Fibroblast of skin of right quadriceps (primary cell): ENCODE measurements at regions not wholly inside any gene's neighbourhood (a gene's known extent, or its start where the extent isn't known, plus 50 kb on each side); places are given as distances from the start of the nearest gene placed in this dataset.

ENCODE experiments used
- DNase-seq: peaks from one replicate; pipeline ENCODE4 v3.0.0-alpha.2; 2013

GRCh38 chr2:188645986-188646385, 328.2 kb upstream of the COL3A1 start:
- DNase-seq, result peak; percentile 82

GRCh38 chr2:188647430-188648070, 326.6 kb upstream of the COL3A1 start:
- no peak for DNase-seq

GRCh38 chr2:188659656-188660406, 314.3 kb upstream of the COL3A1 start:
- DNase-seq, result peak; percentile 90

- no peak for DNase-seq
Observed at GRCh38 chr2:188663301-188663700, 310.9 kb upstream of the COL3A1 start.

- DNase-seq, result peak; percentile 23
Observed at GRCh38 chr2:188664416-188664815, 309.8 kb upstream of the COL3A1 start.

- DNase-seq, result peak; percentile 55
Observed at GRCh38 chr2:188664951-188665595, 309.1 kb upstream of the COL3A1 start.

GRCh38 chr2:188665727-188666304, 308.4 kb upstream of the COL3A1 start:
- no peak for DNase-seq

GRCh38 chr2:188666503-188666902, 307.7 kb upstream of the COL3A1 start:
- no peak for DNase-seq

- DNase-seq, result peak; percentile 88
Observed at GRCh38 chr2:188668017-188668680, 306.0 kb upstream of the COL3A1 start.

GRCh38 chr2:188675391-188676009, 298.7 kb upstream of the COL3A1 start:
- DNase-seq, result peak; percentile 86

GRCh38 chr2:188676010-188676400, 298.2 kb upstream of the COL3A1 start:
- DNase-seq, result peak; percentile 77

GRCh38 chr2:188677142-188677541, 297.0 kb upstream of the COL3A1 start:
- peak; percentile 66 for DNase-seq

- DNase-seq, result peak; percentile 70
Observed at GRCh38 chr2:188678882-188679281, 295.3 kb upstream of the COL3A1 start.

- DNase-seq, result no peak
Observed at GRCh38 chr2:188682838-188683237, 291.3 kb upstream of the COL3A1 start.

GRCh38 chr2:188684795-188685194, 289.4 kb upstream of the COL3A1 start:
- DNase-seq, result no peak

- no peak for DNase-seq
Observed at GRCh38 chr2:188693111-188693510, 281.1 kb upstream of the COL3A1 start.

- DNase-seq, result no peak
Observed at GRCh38 chr2:188693771-188694170, 280.4 kb upstream of the COL3A1 start.

GRCh38 chr2:188695953-188696352, 278.2 kb upstream of the COL3A1 start:
- peak; percentile 90 for DNase-seq

- peak; percentile 59 for DNase-seq
Observed at GRCh38 chr2:188698151-188698550, 276.0 kb upstream of the COL3A1 start.

GRCh38 chr2:188701836-188702235, 272.3 kb upstream of the COL3A1 start:
- peak; percentile 75 for DNase-seq

GRCh38 chr2:188705191-188705590, 269.0 kb upstream of the COL3A1 start:
- no peak for DNase-seq

- no peak for DNase-seq
Observed at GRCh38 chr2:188713961-188714360, 260.2 kb upstream of the COL3A1 start.
